ENCODE measurements at regions not wholly inside any gene's neighbourhood (a gene's known extent, or its start where the extent isn't known, plus 50 kb on each side); places are given as distances from the start of the nearest gene placed in this dataset.

DNA sequence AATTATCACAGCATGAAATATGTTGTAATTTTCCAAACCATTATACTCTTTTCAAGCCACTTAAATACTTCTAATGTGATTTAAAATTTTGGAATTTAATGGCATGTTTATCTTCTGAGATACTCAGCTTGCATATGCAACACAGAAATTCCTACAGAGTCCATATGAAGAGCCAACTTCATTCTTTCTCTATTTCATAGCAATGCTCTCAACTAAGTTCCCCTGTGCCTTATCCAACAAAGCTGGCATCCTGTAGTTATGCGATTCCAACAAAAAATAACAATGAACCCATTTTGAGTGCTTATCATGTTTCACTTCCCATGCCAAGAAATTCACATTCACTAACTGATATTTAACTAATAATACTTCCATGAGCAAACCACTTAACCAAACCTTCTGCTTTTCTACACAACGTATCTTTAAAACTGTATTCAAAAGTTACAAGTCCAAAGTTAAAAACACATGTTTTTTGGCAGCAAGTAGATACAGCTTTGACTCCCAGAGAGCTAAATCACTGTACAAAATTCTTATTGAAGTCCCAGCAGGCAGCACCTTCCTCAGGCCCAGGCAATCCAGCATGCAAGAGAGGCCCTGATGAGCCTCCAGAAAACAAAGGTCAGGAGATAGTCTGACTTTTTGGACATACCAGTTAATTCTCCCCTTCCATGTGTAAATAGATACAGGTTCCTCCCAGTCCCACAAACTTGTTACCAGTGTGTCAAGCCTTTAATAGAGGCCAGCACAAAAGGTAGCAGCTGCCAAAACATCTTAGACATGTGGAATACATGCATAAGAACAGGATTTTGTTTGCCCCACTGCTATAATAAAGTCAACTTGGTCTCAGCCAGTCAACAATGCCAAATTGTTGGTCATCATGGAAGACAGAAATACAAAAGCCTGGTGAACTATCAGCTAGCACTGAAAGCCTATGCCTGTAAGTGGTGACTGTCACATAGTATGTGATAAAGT lies 113.1 kb upstream of the WDR75 start:
- TF ChIP-seq, protein P1, sequence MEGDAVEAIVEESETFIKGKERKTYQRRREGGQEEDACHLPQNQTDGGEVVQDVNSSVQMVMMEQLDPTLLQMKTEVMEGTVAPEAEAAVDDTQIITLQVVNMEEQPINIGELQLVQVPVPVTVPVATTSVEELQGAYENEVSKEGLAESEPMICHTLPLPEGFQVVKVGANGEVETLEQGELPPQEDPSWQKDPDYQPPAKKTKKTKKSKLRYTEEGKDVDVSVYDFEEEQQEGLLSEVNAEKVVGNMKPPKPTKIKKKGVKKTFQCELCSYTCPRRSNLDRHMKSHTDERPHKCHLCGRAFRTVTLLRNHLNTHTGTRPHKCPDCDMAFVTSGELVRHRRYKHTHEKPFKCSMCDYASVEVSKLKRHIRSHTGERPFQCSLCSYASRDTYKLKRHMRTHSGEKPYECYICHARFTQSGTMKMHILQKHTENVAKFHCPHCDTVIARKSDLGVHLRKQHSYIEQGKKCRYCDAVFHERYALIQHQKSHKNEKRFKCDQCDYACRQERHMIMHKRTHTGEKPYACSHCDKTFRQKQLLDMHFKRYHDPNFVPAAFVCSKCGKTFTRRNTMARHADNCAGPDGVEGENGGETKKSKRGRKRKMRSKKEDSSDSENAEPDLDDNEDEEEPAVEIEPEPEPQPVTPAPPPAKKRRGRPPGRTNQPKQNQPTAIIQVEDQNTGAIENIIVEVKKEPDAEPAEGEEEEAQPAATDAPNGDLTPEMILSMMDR (IDR thresholded peaks at IDR 0.05; ENCODE audit: low read depth, low read length), result no peak
- DNase-seq, result no peak
- H3K4me3 ChIP-seq (ENCODE audit: low read depth, low read length), result no peak overlapping the region
- no peaks in the 10 kb centered on the region for H3K9me3 ChIP-seq (ENCODE audit: severe bottlenecking)
- H3K27me3 ChIP-seq (ENCODE audit: insufficient read depth, low read depth, severe bottlenecking), result no peaks in the 10 kb centered on the region
- H3K36me3 ChIP-seq, result no peaks in the 10 kb centered on the region
- no peak overlapping the region for H3K27ac ChIP-seq

DNA sequence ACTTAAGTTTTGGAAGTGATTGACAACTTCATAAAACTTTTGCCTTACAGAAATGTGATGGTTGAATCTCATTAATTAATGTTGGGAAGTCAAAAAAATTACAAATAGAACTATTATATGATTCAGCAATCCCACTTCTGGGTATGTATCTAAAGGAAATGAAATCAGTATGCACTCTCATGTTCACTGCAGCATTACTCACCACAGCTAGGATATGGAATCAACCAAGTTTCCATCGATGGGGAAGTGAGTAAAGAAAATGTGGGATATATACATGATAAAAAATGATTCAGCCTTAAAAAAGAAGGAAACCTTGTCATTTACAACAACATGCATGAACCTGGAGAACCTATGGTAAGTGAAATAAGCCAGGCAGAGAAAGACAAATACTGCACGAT lies 112.4 kb upstream of the WDR75 start:
- no peak for DNase-seq
- Histone ChIP-seq H3K9me3 (ENCODE audit: severe bottlenecking) (no peaks in the 10 kb centered on the region), H3K27ac (no peak overlapping the region), H3K36me3 (no peaks in the 10 kb centered on the region), H3K4me3 (ENCODE audit: low read depth, low read length) (no peak overlapping the region), H3K27me3 (ENCODE audit: insufficient read depth, low read depth, severe bottlenecking) (no peaks in the 10 kb centered on the region)
- TF ChIP-seq, protein P1 (IDR thresholded peaks at IDR 0.05; ENCODE audit: low read depth, low read length), result no peak

DNA sequence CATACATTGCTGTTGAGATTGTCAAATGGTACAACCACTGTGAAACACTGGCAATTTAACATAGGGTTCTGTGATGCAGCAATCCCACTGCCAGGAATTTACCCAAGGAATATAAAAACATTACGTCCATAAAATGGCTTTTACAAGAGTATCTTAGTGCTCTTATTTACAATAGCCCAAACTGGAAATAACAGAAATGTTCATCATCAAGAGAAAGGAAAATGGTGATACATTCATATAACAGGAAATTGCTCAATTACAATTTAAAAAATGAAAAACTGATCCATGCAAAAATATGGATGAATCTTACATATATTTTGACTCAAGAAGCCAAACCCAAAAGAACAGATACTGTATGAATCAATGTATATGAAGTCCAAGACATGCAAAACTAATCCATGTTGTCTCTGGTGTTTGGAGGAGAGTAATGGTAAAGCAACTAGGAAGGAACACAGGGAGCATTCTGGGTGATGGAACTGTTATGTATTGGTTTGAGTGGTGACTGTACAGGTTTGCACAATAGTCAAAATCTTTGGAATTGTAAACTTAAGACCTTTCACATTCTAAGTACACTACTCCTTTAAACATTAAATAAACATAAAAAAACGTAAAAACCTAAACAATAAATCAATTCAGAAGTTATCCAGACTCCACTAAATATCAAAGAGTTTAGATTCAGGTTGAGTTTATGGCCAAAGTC lies 104.8 kb upstream of the WDR75 start:
- Histone ChIP-seq H3K27ac (no peak overlapping the region), H3K9me3 (ENCODE audit: severe bottlenecking) (no peaks in the 10 kb centered on the region), H3K27me3 (ENCODE audit: insufficient read depth, low read depth, severe bottlenecking) (no peaks in the 10 kb centered on the region), H3K4me3 (ENCODE audit: low read depth, low read length) (no peak overlapping the region), H3K36me3 (no peaks in the 10 kb centered on the region)
- no peak for DNase-seq
- TF ChIP-seq, protein P1 (IDR thresholded peaks at IDR 0.05; ENCODE audit: low read depth, low read length), result no peak

DNA sequence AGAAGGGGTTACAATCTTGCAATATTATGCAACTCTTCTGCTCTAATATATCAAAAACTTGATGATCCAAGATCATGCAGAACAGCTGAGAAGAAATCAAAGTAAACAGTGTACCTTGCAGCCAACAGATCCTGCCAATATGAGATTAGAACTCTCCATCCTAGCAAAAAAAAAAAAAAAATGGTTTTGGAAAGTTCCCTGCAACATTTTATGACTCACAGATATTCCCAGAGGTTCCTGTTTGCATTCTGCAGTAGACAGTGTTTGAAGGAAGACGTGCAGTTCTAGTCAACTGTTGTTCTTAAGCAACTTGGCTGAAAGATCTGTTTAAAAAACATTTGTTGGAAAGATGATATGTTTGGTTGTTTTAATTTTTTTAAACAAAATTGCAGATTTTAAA lies 103.6 kb upstream of the WDR75 start:
- H3K36me3 ChIP-seq, result no peaks in the 10 kb centered on the region
- H3K27me3 ChIP-seq (ENCODE audit: insufficient read depth, low read depth, severe bottlenecking), result no peaks in the 10 kb centered on the region
- H3K9me3 ChIP-seq (ENCODE audit: severe bottlenecking), result no peaks in the 10 kb centered on the region
- no peak overlapping the region for H3K4me3 ChIP-seq (ENCODE audit: low read depth, low read length)
- TF ChIP-seq, protein P1 (IDR thresholded peaks at IDR 0.05; ENCODE audit: low read depth, low read length), result no peak
- H3K27ac ChIP-seq, result no peak overlapping the region
- DNase-seq, result no peak

DNA sequence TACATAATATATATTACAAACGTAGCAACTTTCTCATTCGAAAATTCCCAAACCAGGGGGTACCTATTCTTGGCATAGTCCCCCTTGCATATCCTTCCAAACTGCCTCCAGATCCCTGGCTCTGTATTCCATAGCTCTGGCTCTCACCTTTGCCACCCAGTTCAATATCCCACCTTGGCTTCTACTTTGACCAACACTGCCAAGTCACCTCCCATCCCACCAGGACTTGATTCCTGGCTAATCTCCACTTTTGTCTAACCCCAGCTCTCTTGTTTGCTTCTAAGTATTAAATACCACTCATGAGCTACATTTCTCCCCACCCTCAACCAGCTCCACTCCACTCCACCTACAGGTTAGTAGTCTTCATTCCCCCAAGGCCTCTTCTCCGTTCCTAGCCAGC lies 103.2 kb upstream of the WDR75 start:
- H3K4me3 ChIP-seq (ENCODE audit: low read depth, low read length), result no peak overlapping the region

More for the DNA sequence above, 103.2 kb upstream of the WDR75 start:
- H3K36me3 ChIP-seq, result no peaks in the 10 kb centered on the region
- no peaks in the 10 kb centered on the region for H3K27me3 ChIP-seq (ENCODE audit: insufficient read depth, low read depth, severe bottlenecking)
- no peak overlapping the region for H3K27ac ChIP-seq
- TF ChIP-seq, protein P1 (IDR thresholded peaks at IDR 0.05; ENCODE audit: low read depth, low read length), result no peak
- DNase-seq, result no peak
- H3K9me3 ChIP-seq (ENCODE audit: severe bottlenecking), result no peaks in the 10 kb centered on the region
